ENCODE measurements at regions not wholly inside any gene's neighbourhood (a gene's known extent, or its start where the extent isn't known, plus 50 kb on each side); places are given as distances from the start of the nearest gene placed in this dataset.

- no peak for TF ChIP-seq CTCF (IDR thresholded peaks at IDR 0.05)
- TF ChIP-seq EZH2phosphoT487 (IDR thresholded peaks at IDR 0.05), result no peak
Measured at GRCh38 chr13:90395846-90396245, 951.6 kb upstream of the MIR17HG start.

Measured in neural progenitor cell (in vitro differentiated cells).